SK-N-SH treated with all-trans-retinoic acid at 6 μM for 48 hours (cell line): ENCODE measurements at regions not wholly inside any gene's neighbourhood (a gene's known extent, or its start where the extent isn't known, plus 50 kb on each side); places are given as distances from the start of the nearest gene placed in this dataset.

Source experiments
- ATAC-seq: fragments of 200-7000 bp; cut with Tn5 transposase; 3 replicates; pipeline ENCODE4 v1.9.1; 2020; ENCODE audit warnings: mild to moderate bottlenecking, moderate library complexity
- BACH2 ChIP-seq: fragments of 250-450 bp; sonication (Bioruptor Pico); IDR thresholded peaks from 2 replicates; pipeline ENCODE4 v1.9.0; 2021; ENCODE audit warnings: mild to moderate bottlenecking, borderline replicate concordance
- CSDC2 ChIP-seq: fragments of 250-450 bp; sonication (Bioruptor Pico); IDR thresholded peaks from 2 replicates; pipeline ENCODE4 v1.5.0; 2020; ENCODE audit warnings: mild to moderate bottlenecking, moderate library complexity
- GLIS3 ChIP-seq: fragments of 250-450 bp; sonication (Bioruptor Pico); IDR thresholded peaks from 2 replicates; pipeline ENCODE4 v1.5.0; 2020; ENCODE audit warnings: mild to moderate bottlenecking, moderate library complexity
- ISL1 ChIP-seq: fragments of 250-450 bp; sonication (Bioruptor Pico); IDR thresholded peaks from 2 replicates; pipeline ENCODE4 v2.1.2; 2022; ENCODE audit warnings: mild to moderate bottlenecking, moderate library complexity
- PATZ1 ChIP-seq: fragments of 250-450 bp; sonication (Bioruptor Pico); IDR thresholded peaks from 2 replicates; pipeline ENCODE4 v1.8.0; 2020; ENCODE audit warnings: mild to moderate bottlenecking, moderate library complexity, borderline replicate concordance
- POU6F1 ChIP-seq: fragments of 250-450 bp; sonication (Bioruptor Pico); IDR thresholded peaks from 2 replicates; pipeline ENCODE4 v1.8.0; 2021; ENCODE audit warnings: low read depth, mild to moderate bottlenecking, moderate library complexity, borderline replicate concordance
- PPARA ChIP-seq: fragments of 250-450 bp; sonication (Bioruptor Pico); IDR thresholded peaks from 2 replicates; pipeline ENCODE4 v1.5.0; 2020; ENCODE audit warnings: mild to moderate bottlenecking, borderline replicate concordance
- RARB ChIP-seq: fragments of 250-450 bp; sonication (Bioruptor Pico); IDR thresholded peaks from 2 replicates; pipeline ENCODE4 v1.8.0; 2021; ENCODE audit warnings: mild to moderate bottlenecking, moderate library complexity
- TCF4 ChIP-seq: fragments of 250-450 bp; sonication (Bioruptor Pico); IDR thresholded peaks from 2 replicates; pipeline ENCODE4 v1.8.0; 2021; ENCODE audit warnings: mild to moderate bottlenecking, moderate library complexity, borderline replicate concordance
- TOX ChIP-seq: fragments of 250-450 bp; sonication (Bioruptor Pico); IDR thresholded peaks from 2 replicates; pipeline ENCODE4 v1.8.0; 2021; ENCODE audit warnings: mild to moderate bottlenecking, moderate library complexity, borderline replicate concordance
- TSHZ2 ChIP-seq: fragments of 250-450 bp; sonication (Bioruptor Pico); IDR thresholded peaks from 2 replicates; pipeline ENCODE4 v1.5.0; 2020; ENCODE audit warnings: mild to moderate bottlenecking, moderate library complexity
- ZC3H10 ChIP-seq: fragments of 250-450 bp; sonication (Bioruptor Pico); IDR thresholded peaks from 2 replicates; pipeline ENCODE4 v1.5.1; 2021; ENCODE audit warnings: mild to moderate bottlenecking, moderate library complexity
- ZFP3 ChIP-seq: fragments of 250-450 bp; sonication (Bioruptor Pico); IDR thresholded peaks from 2 replicates; pipeline ENCODE4 v1.5.0; 2020; ENCODE audit warnings: mild to moderate bottlenecking, moderate library complexity
- ZFP30 ChIP-seq: fragments of 450-650 bp; formaldehyde crosslinking; IDR thresholded peaks from 2 replicates; pipeline ENCODE4 v1.5.0; 2022; ENCODE audit warnings: mild to moderate bottlenecking, moderate library complexity
- ZNF565 ChIP-seq: fragments of 450-650 bp; formaldehyde crosslinking; conservative IDR thresholded peaks from 2 replicates; pipeline ENCODE4 v1.5.0; 2020; ENCODE audit warnings: low read depth, mild to moderate bottlenecking, moderate library complexity
- TF ChIP-seq, protein P1 (sequence below): fragments of 250-450 bp; sonication (Bioruptor Pico); IDR thresholded peaks from 2 replicates; pipeline ENCODE4 v1.5.1; 2020; ENCODE audit warnings: low read depth, mild to moderate bottlenecking, moderate library complexity

DNA sequence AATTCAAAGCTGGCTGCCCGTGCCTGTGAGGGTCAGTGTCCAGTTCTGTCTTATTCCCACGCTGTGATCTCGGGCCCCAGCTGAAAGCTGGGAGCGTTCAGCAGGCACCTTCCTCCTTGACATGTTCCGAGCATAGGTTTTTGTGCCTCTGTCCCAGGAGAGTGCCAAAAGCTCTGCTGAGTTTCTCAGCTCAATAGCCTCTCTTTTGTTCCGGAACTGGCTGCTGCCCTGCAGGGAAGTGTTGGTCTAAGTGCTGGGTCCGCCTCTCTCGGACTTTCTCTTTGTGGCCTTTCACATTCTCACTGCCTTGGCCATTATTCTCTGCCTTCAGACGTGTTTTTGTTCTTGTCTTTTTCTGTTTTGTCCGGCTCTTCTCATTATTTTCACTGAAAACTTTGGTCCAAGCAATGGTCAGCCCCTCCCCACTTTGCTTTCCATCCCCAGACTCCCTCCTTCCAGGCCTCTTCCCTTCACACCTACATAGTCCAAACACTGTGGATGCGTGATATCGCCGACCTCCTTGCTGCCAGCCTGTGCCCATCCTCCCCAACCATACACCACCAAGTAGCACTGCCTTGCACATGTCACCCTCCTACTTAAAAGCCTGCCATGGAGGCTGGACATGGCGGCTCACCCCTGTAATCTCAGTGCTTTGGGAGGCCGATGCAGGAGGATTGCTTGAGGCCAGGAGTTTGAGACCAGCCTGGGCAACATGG lies 233.8 kb downstream of the RHOU start:
- TF ChIP-seq ZC3H10 (CRISPR knock-in tag) (no peak), RARB (CRISPR knock-in tag) (no peak), ZFP30 (CRISPR knock-in tag) (no peak), TSHZ2 (no peak), ZFP3 (CRISPR knock-in tag) (no peak)

GRCh38 chr1:228969953-228970800 lies 234.9 kb downstream of the RHOU start:
- no peak for ATAC-seq

More for the DNA sequence above, 233.8 kb downstream of the RHOU start:
- ATAC-seq, result no peak

GRCh38 chr1:228972576-228972975 lies 237.3 kb downstream of the RHOU start:
- no peak for ATAC-seq

More at GRCh38 chr1:228969953-228970800, 234.9 kb downstream of the RHOU start:
- TF ChIP-seq POU6F1 (CRISPR knock-in tag) (no peak), TCF4 (CRISPR knock-in tag) (no peak), ISL1 (no peak), PATZ1 (CRISPR knock-in tag) (no peak), TOX (CRISPR knock-in tag) (no peak), PPARA (CRISPR knock-in tag) (no peak), GLIS3 (no peak), BACH2 (CRISPR knock-in tag) (no peak), RARB (CRISPR knock-in tag) (no peak), ZNF565 (CRISPR knock-in tag) (no peak), ZC3H10 (CRISPR knock-in tag) (no peak)
- TF ChIP-seq, protein P1, sequence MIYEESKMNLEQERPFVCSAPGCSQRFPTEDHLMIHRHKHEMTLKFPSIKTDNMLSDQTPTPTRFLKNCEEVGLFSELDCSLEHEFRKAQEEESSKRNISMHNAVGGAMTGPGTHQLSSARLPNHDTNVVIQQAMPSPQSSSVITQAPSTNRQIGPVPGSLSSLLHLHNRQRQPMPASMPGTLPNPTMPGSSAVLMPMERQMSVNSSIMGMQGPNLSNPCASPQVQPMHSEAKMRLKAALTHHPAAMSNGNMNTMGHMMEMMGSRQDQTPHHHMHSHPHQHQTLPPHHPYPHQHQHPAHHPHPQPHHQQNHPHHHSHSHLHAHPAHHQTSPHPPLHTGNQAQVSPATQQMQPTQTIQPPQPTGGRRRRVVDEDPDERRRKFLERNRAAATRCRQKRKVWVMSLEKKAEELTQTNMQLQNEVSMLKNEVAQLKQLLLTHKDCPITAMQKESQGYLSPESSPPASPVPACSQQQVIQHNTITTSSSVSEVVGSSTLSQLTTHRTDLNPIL (CRISPR knock-in tag), result no peak

DNA sequence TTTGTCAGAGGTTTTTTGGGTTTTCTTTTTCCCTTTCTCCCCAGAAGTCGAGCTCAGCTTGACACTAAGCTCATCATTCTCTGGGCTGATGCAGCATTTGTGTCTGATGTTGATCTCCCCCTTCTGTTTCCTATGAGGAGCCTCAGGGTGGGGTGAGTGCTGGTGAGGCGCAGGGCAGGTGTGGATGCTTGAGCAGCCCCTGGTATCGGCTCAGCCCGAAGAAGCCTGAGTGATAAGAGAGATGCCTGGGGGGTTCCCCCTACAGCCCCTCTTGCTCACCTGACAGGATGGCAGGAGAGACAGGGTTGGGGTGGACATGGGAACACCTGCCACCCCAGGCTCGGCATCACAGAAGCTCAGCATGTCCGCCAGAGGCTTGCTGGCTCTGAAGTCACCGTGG lies 239.0 kb downstream of the RHOU start:
- no peak for TF ChIP-seq ISL1
- TF ChIP-seq CSDC2 (CRISPR knock-in tag), result no peak
- TF ChIP-seq ZC3H10 (CRISPR knock-in tag), result no peak
- TF ChIP-seq ZFP3 (CRISPR knock-in tag), result no peak
- no peak for TF ChIP-seq BACH2 (CRISPR knock-in tag)
- no peak for TF ChIP-seq TSHZ2
- no peak for TF ChIP-seq PATZ1 (CRISPR knock-in tag)

More at GRCh38 chr1:228972576-228972975, 237.3 kb downstream of the RHOU start:
- no peak for TF ChIP-seq TOX (CRISPR knock-in tag)

More for the DNA sequence above, 239.0 kb downstream of the RHOU start:
- ATAC-seq, result no peak
